Transverse colon (tissue), 4 donors: ENCODE measurements at regions not wholly inside any gene's neighbourhood (a gene's known extent, or its start where the extent isn't known, plus 50 kb on each side); places are given as distances from the start of the nearest gene placed in this dataset.
A peak's percentile ranks its signal among the peaks of the same experiment; 100 is the strongest.

Experiments used
- DNase-seq: peaks from one replicate; pipeline ENCODE4 v3.0.0-alpha.2; 2019
- H3K27ac ChIP-seq, 4 donors: fragments of 200-600 bp; sonication (generic); 2 replicates each; pipeline ENCODE4 v1.5.1; 2016 to 2018; ENCODE audit warnings: inconsistent platforms in 4 of 4
- H3K27me3 ChIP-seq: fragments of 200-600 bp; sonication (generic); 2 replicates; pipeline ENCODE4 v1.5.1; 2017; ENCODE audit warnings: inconsistent platforms
- H3K36me3 ChIP-seq, 4 donors: fragments of 200-600 bp; sonication (generic); 2 replicates each; pipeline ENCODE4 v1.5.1; 2017 to 2019; ENCODE audit warnings: inconsistent platforms in 4 of 4
- H3K4me1 ChIP-seq, 4 donors: fragments of 200-600 bp; sonication (generic); 2 replicates each; pipeline ENCODE4 v1.5.1; 2017 to 2020; ENCODE audit warnings: inconsistent platforms in 4 of 4
- H3K4me3 ChIP-seq, 4 donors: fragments of 200-600 bp; sonication (generic); 1 replicate in 1 of 4; 2 replicates in 3 of 4; pipeline versions ENCODE4 v1.5.1 to v1.6.1; 2017 to 2019; ENCODE audit warnings: inconsistent platforms in 4 of 4
- H3K9me3 ChIP-seq, 2 donors: fragments of 200-600 bp; sonication (generic); 2 replicates each; pipeline ENCODE4 v1.5.1; 2017 to 2019; ENCODE audit warnings: inconsistent platforms in 2 of 2
- CTCF ChIP-seq, 5 experiments: fragments of 200-600 bp in 3 of 5; fragments of 450-650 bp in 2 of 5; sonication (generic) in 3 of 5; IDR thresholded peaks; 1 replicate in 2 of 5; 2 replicates in 3 of 5; pipeline ENCODE4 v1.5.1; 2016 to 2017; ENCODE audit warnings: antibody characterized with exemption in 5 of 5, inconsistent platforms in 3 of 5, mild to moderate bottlenecking in 2 of 5, moderate library complexity in 1 of 5
- EP300 ChIP-seq: sonication (generic); formaldehyde crosslinking; IDR thresholded peaks from one replicate; pipeline ENCODE4 v1.6.1; 2017; ENCODE audit warnings: antibody characterized with exemption, low read depth
- POLR2A ChIP-seq: fragments of 450-650 bp; IDR thresholded peaks from one replicate; pipeline ENCODE4 v1.6.1; 2016; ENCODE audit warnings: antibody characterized with exemption, mild to moderate bottlenecking, moderate library complexity
- POLR2AphosphoS5 ChIP-seq, 3 donors: sonication (generic); formaldehyde crosslinking; IDR thresholded peaks; one replicate each; pipeline ENCODE4 v1.6.1; 2016; ENCODE audit warnings: antibody characterized with exemption in 3 of 3
- WGBS, 2 donors: methylation state at CpG; one replicate each; pipeline ENCODE4 v1.1.5; 2018; ENCODE audit warnings: low coverage in 1 of 2; 5-methylcytosine and 5-hydroxymethylcytosine counted together
- in situ Hi-C, 4 donors: fragments of 200-750 bp; cut with MboI; loops; one replicate each; pipeline versions ENCODE4 v1.15.0 to v1.15.1; 2017; ENCODE audit warnings: low sequenced_read_pairs in 3 of 4, low pct_ligation_motif_present in 1 of 4, low pct_unique_long_range_greater_than_20kb in 1 of 4
- intact Hi-C: fragments of 100-400 bp; cut with DNase I; formaldehyde crosslinking; loops from one replicate; pipeline ENCODE4 v1.15.1; 2023; ENCODE audit warnings: low total_unique reads
- small RNA-seq, 4 donors: library from RNA; depleted of rRNA; stranded (forward); fragments of <200 nt; gene quantifications; one replicate each; pipeline ENCODE3, GENCODE V24; 2016

GRCh38 chr11:10400856-10401255 lies 54.2 kb upstream of the AMPD3 start:
- TF ChIP-seq POLR2A (no peak), POLR2AphosphoS5 (IDR thresholded peaks at IDR 0.05) (no peak), EP300 (no peak), CTCF (IDR thresholded peaks at IDR 0.05) (no peak)
- in situ Hi-C loops (loop anchor here in 3 of 4 donors (10.0 kb wide), 3 partner anchors 254 to 334 kb away; no protein-coding TSS in a partner anchor), intact Hi-C loops (no loop called here)
- no peak for DNase-seq
- 86% methylated on average over 1 of the region's 1 CpG; no CpG with 5 or more reads in 1 of the 2 donors for WGBS, 2 donors
- H3K27me3 ChIP-seq: no peaks in the 10 kb centered on the region
- H3K36me3 ChIP-seq: no peaks in the 10 kb centered on the region
- H3K4me3 ChIP-seq: no peak overlapping the region
- no peak overlapping the region for H3K27ac ChIP-seq
- H3K9me3 ChIP-seq: no peaks in the 10 kb centered on the region
- peaks cover 0 to 2% (median 0%) of the 10 kb centered on the region in 4 donors for H3K4me1 ChIP-seq

- H3K27me3 ChIP-seq: no peaks in the 10 kb centered on the region
- H3K4me3 ChIP-seq: no peak overlapping the region
- no peaks in the 10 kb centered on the region for H3K9me3 ChIP-seq
- no peak for DNase-seq
- 84% methylated on average over 3 of the region's 3 CpGs; no CpG with 5 or more reads in 1 of the 2 donors for WGBS, 2 donors
- peaks cover 0 to 4% (median 0%) of the 10 kb centered on the region in 4 donors for H3K4me1 ChIP-seq
- in situ Hi-C loops: loop anchor here in 3 of 4 donors (10.0 kb wide), 3 partner anchors 254 to 334 kb away; no protein-coding TSS in a partner anchor
- TF ChIP-seq EP300: no peak
- no peak for TF ChIP-seq POLR2A
- TF ChIP-seq CTCF (IDR thresholded peaks at IDR 0.05): no peak
- no peak for TF ChIP-seq POLR2AphosphoS5 (IDR thresholded peaks at IDR 0.05)
- peak overlapping the region in 2 of 4 donors; percentile 21 to 34 for H3K27ac ChIP-seq
- intact Hi-C loops: no loop called here
- H3K36me3 ChIP-seq: no peaks in the 10 kb centered on the region
Observed at GRCh38 chr11:10401256-10401655, 53.8 kb upstream of the AMPD3 start.

GRCh38 chr11:10401696-10402392 lies 53.2 kb upstream of the AMPD3 start:
- no peak for TF ChIP-seq POLR2A
- TF ChIP-seq POLR2AphosphoS5 (IDR thresholded peaks at IDR 0.05): no peak
- no peak for TF ChIP-seq CTCF (IDR thresholded peaks at IDR 0.05)
- 75 to 80% methylated on average over 1 to 4 of the region's 4 CpGs for WGBS, 2 donors
- intact Hi-C loops: no loop called here
- H3K4me3 ChIP-seq: no peak overlapping the region
- H3K27me3 ChIP-seq: no peaks in the 10 kb centered on the region
- no peaks in the 10 kb centered on the region for H3K36me3 ChIP-seq
- H3K9me3 ChIP-seq: no peaks in the 10 kb centered on the region
- in situ Hi-C loops: loop anchor here in 3 of 4 donors (10.0 kb wide), 3 partner anchors 253 to 333 kb away; no protein-coding TSS in a partner anchor
- peak overlapping the region in 2 of 4 donors; percentile 21 to 34 for H3K27ac ChIP-seq
- DNase-seq: no peak
- peaks cover 0 to 10% (median under 1%) of the 10 kb centered on the region in 4 donors for H3K4me1 ChIP-seq

Small RNAs in the stretch of these regions (small RNA-seq; reads per million reads assigned to genes)
- 0 reads per million in 4 donors for gene RNU6ATAC33P
